NCI-H774 (cell line): ENCODE measurements at regions not wholly inside any gene's neighbourhood (a gene's known extent, or its start where the extent isn't known, plus 50 kb on each side); places are given as distances from the start of the nearest gene placed in this dataset.
A peak's percentile ranks its signal among the peaks of the same experiment; 100 is the strongest.

Experiments used
- DNase-seq: peaks from one replicate; lab custom pipeline; 2025; lab: John Stamatoyannopoulos, UW

- no peak for DNase-seq
Observed at GRCh38 chr12:31216479-31216878, 109.5 kb downstream of the SINHCAF start.

GRCh38 chr12:31217356-31218130 is 108.4 kb downstream of the SINHCAF start:
- DNase-seq: no peak

DNA sequence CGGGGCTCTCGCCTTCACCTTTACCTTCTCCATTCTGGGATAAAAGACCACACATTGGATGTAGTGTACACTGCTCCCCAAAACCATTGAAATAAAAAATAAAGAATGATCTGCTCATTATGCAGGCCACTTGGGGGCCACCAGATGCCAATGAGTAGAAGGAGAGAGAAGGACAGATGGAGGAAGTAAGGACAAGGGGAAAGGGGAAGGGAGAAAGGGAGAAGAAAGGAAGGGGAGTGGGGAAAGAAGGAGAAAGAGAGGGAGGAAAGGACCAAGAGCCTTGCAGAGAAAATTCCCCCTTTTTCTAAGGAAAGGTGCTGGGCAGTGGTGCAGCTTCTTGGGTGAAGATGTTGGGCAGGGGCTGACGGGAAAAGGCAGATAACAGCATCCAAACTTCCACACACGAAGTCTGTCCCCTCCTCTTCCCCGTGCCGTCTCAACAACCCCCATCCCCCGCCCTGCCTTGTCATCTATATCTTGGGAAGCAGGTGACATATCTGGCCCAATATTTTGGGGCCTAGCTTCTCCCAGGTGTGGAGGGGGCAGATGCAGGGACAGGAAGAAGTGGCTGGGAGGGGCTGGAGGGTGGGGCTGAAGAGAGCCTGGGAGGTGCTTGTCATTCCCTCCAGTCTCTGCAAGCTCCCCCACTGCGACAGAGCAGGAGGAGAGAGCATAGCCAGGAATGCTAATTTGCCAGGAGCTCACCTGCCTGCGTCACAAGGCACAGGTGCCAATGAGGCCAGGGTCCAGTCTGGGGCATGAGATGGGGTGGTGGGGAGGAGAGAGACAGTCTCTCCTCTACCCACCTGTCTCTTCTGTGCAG is 107.5 kb downstream of the SINHCAF start:
- peak; percentile 90 for DNase-seq

DNA sequence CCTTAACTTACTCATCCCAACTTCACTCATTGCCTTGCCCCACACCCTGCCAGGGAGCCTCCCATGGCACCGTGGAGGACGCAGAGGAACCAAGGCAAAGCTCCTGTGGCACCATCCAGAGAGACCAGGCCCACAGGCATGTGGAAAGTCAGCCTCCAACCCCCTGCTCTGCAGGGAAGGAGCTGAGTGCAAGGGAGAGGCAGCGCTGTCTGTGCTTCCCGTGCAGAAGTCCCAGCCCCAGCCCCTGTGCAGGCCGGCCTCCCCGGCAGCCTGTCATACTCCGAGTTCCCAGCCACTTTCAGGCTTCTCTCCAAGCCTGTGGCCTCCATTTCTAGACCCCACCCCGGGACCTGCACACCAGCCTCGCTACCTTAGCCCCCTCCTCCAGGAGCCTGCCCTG is 106.4 kb downstream of the SINHCAF start:
- DNase-seq: no peak

- DNase-seq: no peak
Observed at GRCh38 chr12:31220061-31220460, 105.9 kb downstream of the SINHCAF start.

- peak; percentile 75 for DNase-seq
Observed at GRCh38 chr12:31220633-31221550, 105.1 kb downstream of the SINHCAF start.

GRCh38 chr12:31221551-31221945 is 104.4 kb downstream of the SINHCAF start:
- no peak for DNase-seq

DNA sequence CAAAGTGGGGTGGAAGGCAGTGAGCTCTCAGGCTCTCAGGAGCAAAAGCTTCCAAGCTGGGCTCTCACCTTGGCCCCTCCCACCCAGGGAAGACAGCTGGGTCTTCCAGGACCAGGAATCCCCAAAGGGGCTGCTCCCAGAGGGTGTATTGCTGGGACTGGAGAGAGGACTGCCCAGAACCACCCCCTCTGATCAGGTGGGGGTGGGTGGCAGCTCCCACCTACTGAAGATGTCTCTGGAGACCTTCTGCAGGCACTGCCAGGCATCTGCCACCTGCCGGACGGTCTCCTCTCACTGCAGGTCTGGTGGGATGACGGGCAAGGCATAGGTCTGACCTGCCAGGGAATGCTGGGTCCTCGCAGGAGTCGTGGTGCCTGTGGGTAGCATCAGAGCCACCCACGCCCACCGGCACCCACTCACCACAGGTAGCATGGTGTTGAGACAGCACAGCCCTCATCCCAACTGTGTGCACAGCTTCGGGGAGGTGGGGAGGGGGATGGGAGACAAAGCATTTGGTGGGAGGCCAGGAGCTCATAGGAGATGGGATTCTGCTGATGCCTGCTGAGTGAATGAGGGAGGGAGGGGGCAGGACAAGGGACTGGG is 103.2 kb downstream of the SINHCAF start:
- DNase-seq: no peak

DNA sequence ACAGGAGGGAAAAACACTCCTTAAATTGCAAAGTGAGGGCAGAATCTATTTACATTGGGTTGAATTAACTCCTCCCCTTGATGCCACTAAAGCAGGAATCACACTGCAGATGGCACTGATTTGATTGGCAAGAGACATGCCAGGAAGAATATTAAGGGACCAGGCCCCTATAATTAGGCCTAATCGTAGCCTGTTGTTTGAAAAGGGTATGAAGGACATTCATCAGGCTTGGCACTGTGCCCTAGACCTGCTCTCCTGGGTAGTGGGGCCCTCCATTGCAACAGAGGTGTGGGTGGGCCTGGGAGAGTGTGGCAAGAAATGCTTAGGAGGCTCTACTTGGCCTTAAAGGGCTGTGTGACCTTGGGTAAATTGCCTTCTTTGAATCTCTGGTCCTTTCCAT is 102.3 kb downstream of the SINHCAF start:
- peak; percentile 57 for DNase-seq

DNA sequence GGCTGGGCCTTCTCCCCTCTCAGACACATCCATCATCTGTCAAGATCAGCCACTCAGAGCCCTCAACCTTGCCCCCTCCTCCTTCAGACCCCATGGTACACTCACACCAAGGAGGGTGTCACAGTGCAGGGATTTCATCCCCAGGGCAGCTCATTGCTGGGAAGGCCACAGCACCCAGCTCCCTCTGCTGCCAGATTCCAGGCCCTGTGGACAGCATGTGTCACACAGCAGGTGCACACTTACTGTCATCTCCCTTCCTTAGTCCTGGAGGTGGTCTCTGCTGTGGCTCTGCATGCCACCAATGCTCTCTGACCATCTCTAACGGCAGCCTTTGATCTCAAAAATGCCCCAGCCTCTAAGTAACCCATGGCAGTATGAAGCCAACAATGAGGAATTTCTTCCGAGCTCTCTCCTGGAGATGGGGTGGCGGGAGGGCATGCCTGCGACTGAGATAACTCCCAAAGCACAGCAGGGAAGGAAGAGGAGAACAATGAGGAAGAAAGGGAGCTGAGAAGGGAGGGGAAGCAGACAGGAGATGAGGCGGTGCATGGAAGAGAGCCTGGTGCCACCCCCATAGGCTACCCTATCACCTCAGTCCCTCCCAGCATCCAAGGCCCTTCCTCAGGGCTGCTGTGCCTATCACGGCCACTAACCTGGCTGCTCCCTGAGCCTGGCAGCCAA is 101.0 kb downstream of the SINHCAF start:
- no peak for DNase-seq

- DNase-seq: no peak
Observed at GRCh38 chr12:31225656-31226535, 100.1 kb downstream of the SINHCAF start.

DNA sequence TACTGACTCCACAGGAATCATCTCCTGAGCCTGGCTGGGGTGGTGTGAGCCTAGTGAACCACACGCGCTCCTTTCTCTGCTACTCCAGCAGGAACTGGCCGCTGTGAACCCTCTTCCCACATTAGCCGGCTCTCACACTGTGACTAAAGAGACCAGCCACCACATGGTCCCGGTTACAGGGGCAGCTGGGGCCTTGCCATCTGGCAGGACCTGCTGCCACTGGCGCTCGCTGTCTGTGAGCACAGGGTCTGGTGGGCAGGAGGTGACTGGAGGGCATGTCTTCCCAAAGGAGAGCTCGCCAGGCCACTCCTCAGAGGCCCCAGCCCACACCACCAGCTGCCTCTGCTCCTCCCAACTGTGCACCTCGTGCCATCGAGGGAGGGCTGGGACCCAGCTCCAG is 99.3 kb downstream of the SINHCAF start:
- no peak for DNase-seq

DNA sequence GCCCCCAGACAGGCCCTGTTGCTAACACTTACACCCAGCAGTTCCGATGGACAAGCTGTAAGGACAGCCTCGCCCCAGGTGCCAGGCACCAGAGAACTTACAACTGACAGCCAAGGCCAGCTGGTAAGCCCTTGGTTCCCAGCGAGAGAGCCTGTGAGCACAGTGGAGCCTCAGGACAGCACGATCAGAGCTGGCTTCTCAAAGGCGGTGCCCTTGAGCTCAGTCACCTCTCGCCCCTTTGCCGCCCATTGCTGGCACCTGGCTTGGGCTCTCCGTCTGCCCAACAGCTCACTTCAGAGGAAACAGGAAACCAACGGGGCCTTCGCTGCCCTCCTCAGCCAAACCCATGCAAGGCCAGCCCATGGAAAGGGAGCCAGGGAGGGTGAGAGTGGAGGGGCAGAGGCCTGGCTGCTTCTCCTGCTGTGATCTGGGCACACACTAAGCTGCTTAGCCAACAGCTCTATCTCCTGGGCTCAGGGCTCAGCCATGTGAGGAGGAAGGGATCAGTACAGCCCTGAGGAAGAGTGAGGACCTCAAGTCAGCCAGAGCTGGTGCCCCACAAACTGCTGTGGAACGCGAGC is 98.5 kb downstream of the SINHCAF start:
- no peak for DNase-seq

- no peak for DNase-seq
Observed at GRCh38 chr12:31228811-31229792, 96.8 kb downstream of the SINHCAF start.

- no peak for DNase-seq
Observed at GRCh38 chr12:31230004-31230403, 95.9 kb downstream of the SINHCAF start.
